ENCODE measurements at regions not wholly inside any gene's neighbourhood (a gene's known extent, or its start where the extent isn't known, plus 50 kb on each side); places are given as distances from the start of the nearest gene placed in this dataset.
A peak's percentile ranks its signal among the peaks of the same experiment; 100 is the strongest.
"Not testable (repeated sequence)": the region's sequence is repeated elsewhere in the genome, so short reads cannot be mapped to it uniquely, and the experiment has no call there.

- Histone ChIP-seq H3K4me1 (ENCODE audit: control insufficient read depth, insufficient read depth, low read length) (peaks cover 19% of the 10 kb centered on the region), H3K9ac (ENCODE audit: low read length) (no peak overlapping the region), H3K27me3 (ENCODE audit: control insufficient read depth, insufficient read depth, low read length) (peaks cover 84% of the 10 kb centered on the region), H3K4me3 (ENCODE audit: low read depth, low read length) (no peak overlapping the region), H3K9me3 (ENCODE audit: control insufficient read depth, insufficient read depth, low read depth, low read length) (no peaks in the 10 kb centered on the region), H3K36me3 (ENCODE audit: control insufficient read depth, insufficient read depth, low read length) (no peaks in the 10 kb centered on the region), H3K27ac (ENCODE audit: low read depth, low read length) (no peak overlapping the region)
These were observed 69.8 kb downstream of the IGSF1 start for GRCh38 chrX:131219271-131219670.

- peaks cover 31% of the 10 kb centered on the region for H3K4me1 ChIP-seq (ENCODE audit: control insufficient read depth, insufficient read depth, low read length)
- H3K9ac ChIP-seq (ENCODE audit: low read length), result no peak overlapping the region
- no peak overlapping the region for H3K4me3 ChIP-seq (ENCODE audit: low read depth, low read length)
- no peak overlapping the region for H3K27ac ChIP-seq (ENCODE audit: low read depth, low read length)
- peaks cover 91% of the 10 kb centered on the region for H3K27me3 ChIP-seq (ENCODE audit: control insufficient read depth, insufficient read depth, low read length)
- no peaks in the 10 kb centered on the region for H3K9me3 ChIP-seq (ENCODE audit: control insufficient read depth, insufficient read depth, low read depth, low read length)
- no peaks in the 10 kb centered on the region for H3K36me3 ChIP-seq (ENCODE audit: control insufficient read depth, insufficient read depth, low read length)
These were observed 71.1 kb downstream of the IGSF1 start for GRCh38 chrX:131217989-131218388.

- Histone ChIP-seq H3K9ac (ENCODE audit: low read length) (no peak overlapping the region), H3K4me3 (ENCODE audit: low read depth, low read length) (no peak overlapping the region), H3K27ac (ENCODE audit: low read depth, low read length) (no peak overlapping the region), H3K4me1 (ENCODE audit: control insufficient read depth, insufficient read depth, low read length) (peaks cover 39% of the 10 kb centered on the region), H3K27me3 (ENCODE audit: control insufficient read depth, insufficient read depth, low read length) (peaks cover 89% of the 10 kb centered on the region), H3K36me3 (ENCODE audit: control insufficient read depth, insufficient read depth, low read length) (no peaks in the 10 kb centered on the region), H3K9me3 (ENCODE audit: control insufficient read depth, insufficient read depth, low read depth, low read length) (no peaks in the 10 kb centered on the region)
These were observed 72.3 kb downstream of the IGSF1 start for GRCh38 chrX:131216828-131217227.

- no peaks in the 10 kb centered on the region for H3K36me3 ChIP-seq (ENCODE audit: control insufficient read depth, insufficient read depth, low read length)
- H3K27ac ChIP-seq (ENCODE audit: low read depth, low read length), result no peak overlapping the region
- H3K27me3 ChIP-seq (ENCODE audit: control insufficient read depth, insufficient read depth, low read length), result peaks cover 90% of the 10 kb centered on the region
- peak overlapping the region; percentile 31 for H3K4me3 ChIP-seq (ENCODE audit: low read depth, low read length)
- H3K9ac ChIP-seq (ENCODE audit: low read length), result no peak overlapping the region
- no peaks in the 10 kb centered on the region for H3K9me3 ChIP-seq (ENCODE audit: control insufficient read depth, insufficient read depth, low read depth, low read length)
- peaks cover 32% of the 10 kb centered on the region for H3K4me1 ChIP-seq (ENCODE audit: control insufficient read depth, insufficient read depth, low read length)
These were observed 75.7 kb downstream of the IGSF1 start for GRCh38 chrX:131213400-131213799.

- no peaks in the 10 kb centered on the region for H3K36me3 ChIP-seq (ENCODE audit: control insufficient read depth, insufficient read depth, low read length)
- H3K4me3 ChIP-seq (ENCODE audit: low read depth, low read length), result no peak overlapping the region
- H3K4me1 ChIP-seq (ENCODE audit: control insufficient read depth, insufficient read depth, low read length), result no peaks in the 10 kb centered on the region
- no peak overlapping the region for H3K9ac ChIP-seq (ENCODE audit: low read length)
- H3K27ac ChIP-seq (ENCODE audit: low read depth, low read length), result no peak overlapping the region
- no peaks in the 10 kb centered on the region for H3K9me3 ChIP-seq (ENCODE audit: control insufficient read depth, insufficient read depth, low read depth, low read length)
- peaks cover 56% of the 10 kb centered on the region for H3K27me3 ChIP-seq (ENCODE audit: control insufficient read depth, insufficient read depth, low read length)
These were observed 86.3 kb downstream of the IGSF1 start for GRCh38 chrX:131202766-131203165.

- no peak overlapping the region for H3K4me3 ChIP-seq (ENCODE audit: low read depth, low read length)
- H3K27me3 ChIP-seq (ENCODE audit: control insufficient read depth, insufficient read depth, low read length), result peaks cover 49% of the 10 kb centered on the region
- H3K4me1 ChIP-seq (ENCODE audit: control insufficient read depth, insufficient read depth, low read length), result peaks cover 6% of the 10 kb centered on the region; the same call in 1 of the 2 replicates
- no peaks in the 10 kb centered on the region for H3K9me3 ChIP-seq (ENCODE audit: control insufficient read depth, insufficient read depth, low read depth, low read length)
- no peaks in the 10 kb centered on the region for H3K36me3 ChIP-seq (ENCODE audit: control insufficient read depth, insufficient read depth, low read length)
- H3K9ac ChIP-seq (ENCODE audit: low read length), result no peak overlapping the region
- no peak overlapping the region for H3K27ac ChIP-seq (ENCODE audit: low read depth, low read length)
These were observed 87.1 kb downstream of the IGSF1 start for GRCh38 chrX:131201986-131202385.

GRCh38 chrX:131199091-131199490 lies 90.0 kb downstream of the IGSF1 start:
- Histone ChIP-seq H3K27me3 (ENCODE audit: control insufficient read depth, insufficient read depth, low read length) (peaks cover 28% of the 10 kb centered on the region), H3K4me1 (ENCODE audit: control insufficient read depth, insufficient read depth, low read length) (peaks cover 6% of the 10 kb centered on the region; the same call in 1 of the 2 replicates), H3K27ac (ENCODE audit: low read depth, low read length) (no peak overlapping the region), H3K9ac (ENCODE audit: low read length) (no peak overlapping the region), H3K9me3 (ENCODE audit: control insufficient read depth, insufficient read depth, low read depth, low read length) (no peaks in the 10 kb centered on the region), H3K36me3 (ENCODE audit: control insufficient read depth, insufficient read depth, low read length) (no peaks in the 10 kb centered on the region), H3K4me3 (ENCODE audit: low read depth, low read length) (no peak overlapping the region)

GRCh38 chrX:131187206-131187605 lies 101.9 kb downstream of the IGSF1 start:
- H3K36me3 ChIP-seq (ENCODE audit: control insufficient read depth, insufficient read depth, low read length), result no peaks in the 10 kb centered on the region
- H3K9ac ChIP-seq (ENCODE audit: low read length), result no peak overlapping the region
- peaks cover 12% of the 10 kb centered on the region; the same call in 1 of the 2 replicates for H3K27me3 ChIP-seq (ENCODE audit: control insufficient read depth, insufficient read depth, low read length)
- no peak overlapping the region for H3K4me3 ChIP-seq (ENCODE audit: low read depth, low read length)
- peaks cover 5% of the 10 kb centered on the region for H3K4me1 ChIP-seq (ENCODE audit: control insufficient read depth, insufficient read depth, low read length)
- H3K9me3 ChIP-seq (ENCODE audit: control insufficient read depth, insufficient read depth, low read depth, low read length), result no peaks in the 10 kb centered on the region
- H3K27ac ChIP-seq (ENCODE audit: low read depth, low read length), result no peak overlapping the region

GRCh38 chrX:131170148-131170547 lies 112.0 kb downstream of the ARHGAP36 start:
- H3K9me3 ChIP-seq (ENCODE audit: control insufficient read depth, insufficient read depth, low read depth, low read length), result no peaks in the 10 kb centered on the region
- H3K4me1 ChIP-seq (ENCODE audit: control insufficient read depth, insufficient read depth, low read length), result no peaks in the 10 kb centered on the region
- H3K27me3 ChIP-seq (ENCODE audit: control insufficient read depth, insufficient read depth, low read length), result peaks cover 56% of the 10 kb centered on the region
- H3K4me3 ChIP-seq (ENCODE audit: low read depth, low read length), result no peak overlapping the region
- no peak overlapping the region for H3K27ac ChIP-seq (ENCODE audit: low read depth, low read length)
- H3K9ac ChIP-seq (ENCODE audit: low read length), result no peak overlapping the region
- no peaks in the 10 kb centered on the region for H3K36me3 ChIP-seq (ENCODE audit: control insufficient read depth, insufficient read depth, low read length)

GRCh38 chrX:131163645-131164044 lies 105.5 kb downstream of the ARHGAP36 start:
- not testable (repeated sequence) for H3K36me3 ChIP-seq (ENCODE audit: control insufficient read depth, insufficient read depth, low read length); H3K4me1 ChIP-seq (ENCODE audit: control insufficient read depth, insufficient read depth, low read length); H3K27ac ChIP-seq (ENCODE audit: low read depth, low read length); H3K9me3 ChIP-seq (ENCODE audit: control insufficient read depth, insufficient read depth, low read depth, low read length); H3K4me3 ChIP-seq (ENCODE audit: low read depth, low read length); H3K9ac ChIP-seq (ENCODE audit: low read length)
- H3K27me3 ChIP-seq (ENCODE audit: control insufficient read depth, insufficient read depth, low read length), result peaks cover 34% of the 10 kb centered on the region; the same call in 1 of the 2 replicates

- not testable (repeated sequence) for H3K27ac ChIP-seq (ENCODE audit: low read depth, low read length); H3K9me3 ChIP-seq (ENCODE audit: control insufficient read depth, insufficient read depth, low read depth, low read length); H3K9ac ChIP-seq (ENCODE audit: low read length); H3K4me1 ChIP-seq (ENCODE audit: control insufficient read depth, insufficient read depth, low read length); H3K36me3 ChIP-seq (ENCODE audit: control insufficient read depth, insufficient read depth, low read length)
- Histone ChIP-seq H3K27me3 (ENCODE audit: control insufficient read depth, insufficient read depth, low read length) (peaks cover 12% of the 10 kb centered on the region; the same call in 1 of the 2 replicates), H3K4me3 (ENCODE audit: low read depth, low read length) (peak overlapping the region; percentile 73)
These were observed 99.5 kb downstream of the ARHGAP36 start for GRCh38 chrX:131157656-131158055.

- no peaks in the 10 kb centered on the region for H3K9me3 ChIP-seq (ENCODE audit: control insufficient read depth, insufficient read depth, low read depth, low read length)
- no peak overlapping the region for H3K9ac ChIP-seq (ENCODE audit: low read length)
- no peaks in the 10 kb centered on the region for H3K4me1 ChIP-seq (ENCODE audit: control insufficient read depth, insufficient read depth, low read length)
- H3K36me3 ChIP-seq (ENCODE audit: control insufficient read depth, insufficient read depth, low read length), result no peaks in the 10 kb centered on the region
- H3K27ac ChIP-seq (ENCODE audit: low read depth, low read length), result no peak overlapping the region
- H3K4me3 ChIP-seq (ENCODE audit: low read depth, low read length), result no peak overlapping the region
- H3K27me3 ChIP-seq (ENCODE audit: control insufficient read depth, insufficient read depth, low read length), result peaks cover 34% of the 10 kb centered on the region
These were observed 88.6 kb downstream of the ARHGAP36 start for GRCh38 chrX:131146702-131147101.
